Left forelimb (tissue), 1 donor: ENCODE measurements at regions not wholly inside any gene's neighbourhood (a gene's known extent, or its start where the extent isn't known, plus 50 kb on each side); places are given as distances from the start of the nearest gene placed in this dataset.

Source experiments
- DNase-seq: peaks from one replicate; pipeline ENCODE4 v3.0.0-alpha.2; 2018; ENCODE audit warnings: low spot score

GRCh38 chr2:481388-481787, 193.5 kb upstream of the ALKAL2 start:
- DNase-seq = no peak

GRCh38 chr2:479490-480176, 191.7 kb upstream of the ALKAL2 start:
- DNase-seq = no peak

GRCh38 chr2:479031-479430, 191.1 kb upstream of the ALKAL2 start:
- DNase-seq = no peak

GRCh38 chr2:471560-471959, 183.7 kb upstream of the ALKAL2 start:
- DNase-seq = no peak

GRCh38 chr2:469514-469913, 181.6 kb upstream of the ALKAL2 start:
- no peak for DNase-seq

- DNase-seq = no peak
Measured at GRCh38 chr2:468648-469336, 180.9 kb upstream of the ALKAL2 start.

- DNase-seq = no peak
Measured at GRCh38 chr2:467892-468647, 180.2 kb upstream of the ALKAL2 start.

GRCh38 chr2:467543-467891, 179.6 kb upstream of the ALKAL2 start:
- no peak for DNase-seq

- DNase-seq = no peak
Measured at GRCh38 chr2:467101-467500, 179.2 kb upstream of the ALKAL2 start.

GRCh38 chr2:464562-465309, 176.8 kb upstream of the ALKAL2 start:
- DNase-seq = no peak

- DNase-seq = no peak
Measured at GRCh38 chr2:460861-461260, 173.0 kb upstream of the ALKAL2 start.

- DNase-seq = no peak
Measured at GRCh38 chr2:459931-460330, 172.0 kb upstream of the ALKAL2 start.

- no peak for DNase-seq
Measured at GRCh38 chr2:458425-458815, 170.5 kb upstream of the ALKAL2 start.

GRCh38 chr2:457792-458424, 170.0 kb upstream of the ALKAL2 start:
- no peak for DNase-seq

- DNase-seq = no peak
Measured at GRCh38 chr2:457262-457661, 169.4 kb upstream of the ALKAL2 start.

- DNase-seq = no peak
Measured at GRCh38 chr2:455913-456312, 168.0 kb upstream of the ALKAL2 start.

GRCh38 chr2:455015-455705, 167.3 kb upstream of the ALKAL2 start:
- DNase-seq = no peak

GRCh38 chr2:453132-453531, 165.2 kb upstream of the ALKAL2 start:
- no peak for DNase-seq

GRCh38 chr2:451495-451894, 163.6 kb upstream of the ALKAL2 start:
- DNase-seq = no peak

- no peak for DNase-seq
Measured at GRCh38 chr2:449246-450067, 161.6 kb upstream of the ALKAL2 start.
